CD4-positive, alpha-beta T cell (primary cell): ENCODE measurements at regions not wholly inside any gene's neighbourhood (a gene's known extent, or its start where the extent isn't known, plus 50 kb on each side); places are given as distances from the start of the nearest gene placed in this dataset.

Experiments used
- ATAC-seq: fragments of 200-7000 bp; cut with Tn5 transposase; one replicate; pipeline ENCODE4 v1.10.0; 2022; ENCODE audit warnings: mild to moderate bottlenecking; ENCODE audit not compliant: poor library complexity
- CTCF ChIA-PET: fragments of 350-600 bp; sonication (Branson Sonifier 250); formaldehyde crosslinking; loops from one replicate; lab custom pipeline; 2021; ENCODE audit warnings: antibody characterized with exemption, inconsistent platforms; lab: Charles Lee
- POLR2A ChIA-PET: fragments of 350-600 bp; sonication (Branson Sonifier 250); formaldehyde crosslinking; loops from one replicate; lab custom pipeline; 2021; ENCODE audit warnings: antibody characterized with exemption, inconsistent platforms; lab: Charles Lee
- DNase-seq, 14 experiments: peaks; one replicate each; pipeline ENCODE4 v3.0.0-alpha.2; 2013 to 2020; ENCODE audit warnings: mixed read lengths in 2 of 14
- H3K27ac ChIP-seq, 2 donors: one replicate each; pipeline versions ENCODE4 v1.5.1 to v1.7.0; 2013; ENCODE audit warnings: low read length in 2 of 2, low read depth in 1 of 2, mild to moderate bottlenecking in 1 of 2
- H3K27me3 ChIP-seq, 2 experiments: 1 replicate in 1 of 2; 2 replicates in 1 of 2; pipeline versions ENCODE4 v1.6.1 to v1.7.0; 2013; ENCODE audit warnings: low read length in 2 of 2, control low read depth in 1 of 2, mild to moderate bottlenecking in 1 of 2, moderate library complexity in 1 of 2; ENCODE audit not compliant: insufficient read depth in 2 of 2, control insufficient read depth in 1 of 2
- H3K36me3 ChIP-seq: one replicate; pipeline ENCODE4 v1.6.1; 2013; ENCODE audit warnings: low read length, control low read depth; ENCODE audit not compliant: insufficient read depth
- H3K4me1 ChIP-seq: one replicate; pipeline ENCODE4 v1.6.1; 2013; ENCODE audit warnings: low read length, control low read depth; ENCODE audit not compliant: insufficient read depth
- H3K4me3 ChIP-seq: one replicate; pipeline ENCODE4 v1.5.1; 2013; ENCODE audit warnings: mild to moderate bottlenecking, low read length, moderate library complexity
- H3K9me3 ChIP-seq, 2 experiments: 1 replicate in 1 of 2; 2 replicates in 1 of 2; pipeline versions ENCODE4 v1.6.1 to v1.7.0; 2013; ENCODE audit warnings: low read length in 2 of 2, mild to moderate bottlenecking in 2 of 2, control low read depth in 1 of 2, moderate library complexity in 1 of 2; ENCODE audit not compliant: control insufficient read depth in 1 of 2, insufficient read depth in 1 of 2
- H3K27ac Mint-ChIP-seq: one replicate; pipeline ENCODE4 v1.8.0; 2020; ENCODE audit warnings: mixed read lengths
- H3K27me3 Mint-ChIP-seq: one replicate; pipeline ENCODE4 v1.8.0; 2021; ENCODE audit warnings: mixed read lengths
- H3K36me3 Mint-ChIP-seq: one replicate; pipeline ENCODE4 v1.8.0; 2021; ENCODE audit warnings: low read depth, mixed read lengths
- H3K4me1 Mint-ChIP-seq: one replicate; pipeline ENCODE4 v1.8.0; 2021; ENCODE audit warnings: low read depth, mixed read lengths
- H3K4me3 Mint-ChIP-seq: one replicate; pipeline ENCODE4 v1.8.0; 2020; ENCODE audit warnings: mild to moderate bottlenecking, mixed read lengths
- H3K9me3 Mint-ChIP-seq: one replicate; pipeline ENCODE4 v1.8.0; 2020; ENCODE audit warnings: mixed read lengths
- intact Hi-C, 2 experiments: fragments of 100-400 bp; cut with DNase I in 1 of 2; cut with micrococcal nuclease in 1 of 2; formaldehyde crosslinking; loops; one replicate each; pipeline versions ENCODE4 v1.15.1 to v1.9.0; 2023 to 2025; cut with DNase I, micrococcal nuclease
- TF ChIP-seq, protein P1 (sequence below): fragments of 200-600 bp; IDR thresholded peaks from one replicate; pipeline ENCODE4 v1.8.0; 2022; ENCODE audit warnings: antibody characterized with exemption, mild to moderate bottlenecking

DNA sequence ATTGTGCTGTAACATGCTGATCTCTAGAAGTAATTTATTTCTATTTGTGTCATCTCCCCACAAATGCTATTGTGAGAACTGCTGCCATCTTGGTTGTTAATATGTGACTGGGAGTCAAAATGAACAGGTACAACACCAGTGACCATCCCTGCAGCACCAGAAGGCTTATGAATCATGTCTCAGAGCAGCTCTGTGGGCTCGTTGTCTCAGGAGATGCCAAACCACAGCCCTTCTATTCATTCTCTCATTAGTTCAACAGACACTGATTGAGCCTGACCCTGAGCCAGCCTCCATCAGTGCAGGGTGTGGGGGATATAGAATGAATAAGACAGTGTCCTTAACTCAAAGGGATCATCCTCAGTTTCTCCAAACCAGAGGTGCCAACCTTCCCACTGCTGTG is 92.5 kb downstream of the UTP18 start:
- ATAC-seq (no peak), DNase-seq (no peak)
- Histone ChIP-seq H3K9me3 (no peaks in the 10 kb centered on the region), H3K4me3 (no peak overlapping the region), H3K27ac (no peak overlapping the region), H3K36me3 (no peaks in the 10 kb centered on the region), H3K4me1 (no peaks in the 10 kb centered on the region), H3K27me3 (peaks cover 0 to 4% of the 10 kb centered on the region in 2 experiments)
- Mint-ChIP-seq H3K4me1 (no peaks in the 10 kb centered on the region), H3K9me3 (no peaks in the 10 kb centered on the region), H3K4me3 (no peak overlapping the region), H3K27me3 (peaks cover 47% of the 10 kb centered on the region), H3K36me3 (no peaks in the 10 kb centered on the region), H3K27ac (no peak overlapping the region)
- intact Hi-C loops: no loop called here
- POLR2A ChIA-PET: interaction anchor here (0.7 kb wide), 1 partner anchor 37 kb away, joined by 3 read pairs; no protein-coding TSS in a partner anchor
- TF ChIP-seq, protein P1, sequence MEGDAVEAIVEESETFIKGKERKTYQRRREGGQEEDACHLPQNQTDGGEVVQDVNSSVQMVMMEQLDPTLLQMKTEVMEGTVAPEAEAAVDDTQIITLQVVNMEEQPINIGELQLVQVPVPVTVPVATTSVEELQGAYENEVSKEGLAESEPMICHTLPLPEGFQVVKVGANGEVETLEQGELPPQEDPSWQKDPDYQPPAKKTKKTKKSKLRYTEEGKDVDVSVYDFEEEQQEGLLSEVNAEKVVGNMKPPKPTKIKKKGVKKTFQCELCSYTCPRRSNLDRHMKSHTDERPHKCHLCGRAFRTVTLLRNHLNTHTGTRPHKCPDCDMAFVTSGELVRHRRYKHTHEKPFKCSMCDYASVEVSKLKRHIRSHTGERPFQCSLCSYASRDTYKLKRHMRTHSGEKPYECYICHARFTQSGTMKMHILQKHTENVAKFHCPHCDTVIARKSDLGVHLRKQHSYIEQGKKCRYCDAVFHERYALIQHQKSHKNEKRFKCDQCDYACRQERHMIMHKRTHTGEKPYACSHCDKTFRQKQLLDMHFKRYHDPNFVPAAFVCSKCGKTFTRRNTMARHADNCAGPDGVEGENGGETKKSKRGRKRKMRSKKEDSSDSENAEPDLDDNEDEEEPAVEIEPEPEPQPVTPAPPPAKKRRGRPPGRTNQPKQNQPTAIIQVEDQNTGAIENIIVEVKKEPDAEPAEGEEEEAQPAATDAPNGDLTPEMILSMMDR: no peak
- CTCF ChIA-PET: no interaction called here

DNA sequence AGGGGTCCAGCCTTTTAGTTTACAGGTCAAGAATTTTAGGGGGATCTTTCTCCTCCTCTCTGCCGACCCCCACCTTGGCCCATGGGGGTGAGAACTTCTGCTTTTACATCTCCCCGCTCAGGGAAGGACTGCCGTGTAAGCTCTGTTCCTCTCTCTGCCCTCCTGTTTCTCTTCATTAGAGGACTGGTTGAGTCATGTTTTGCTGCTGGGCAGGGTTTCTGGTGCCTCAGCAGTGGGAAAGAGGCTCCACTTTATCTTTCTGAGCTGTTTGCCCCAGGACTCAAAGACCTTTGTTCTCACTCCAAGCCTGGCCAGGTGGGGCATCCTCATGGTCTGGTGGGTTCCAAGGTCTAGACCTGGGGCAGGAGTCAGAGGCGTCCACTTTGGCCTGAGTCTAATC is 93.0 kb downstream of the UTP18 start:
- Histone ChIP-seq H3K4me1 (no peaks in the 10 kb centered on the region), H3K9me3 (no peaks in the 10 kb centered on the region), H3K36me3 (no peaks in the 10 kb centered on the region), H3K27ac (no peak overlapping the region), H3K4me3 (no peak overlapping the region), H3K27me3 (peaks cover 0 to 4% of the 10 kb centered on the region in 2 experiments)
- DNase-seq (no peak), ATAC-seq (no peak)
- no peaks in the 10 kb centered on the region for H3K9me3 Mint-ChIP-seq
- H3K27me3 Mint-ChIP-seq: peaks cover 46% of the 10 kb centered on the region
- no peaks in the 10 kb centered on the region for H3K4me1 Mint-ChIP-seq
- no peak overlapping the region for H3K27ac Mint-ChIP-seq
- intact Hi-C loops: no loop called here
- H3K4me3 Mint-ChIP-seq: no peak overlapping the region
- CTCF ChIA-PET: no interaction called here
- H3K36me3 Mint-ChIP-seq: no peaks in the 10 kb centered on the region
- POLR2A ChIA-PET: no interaction called here
- TF ChIP-seq, protein P1: no peak

DNA sequence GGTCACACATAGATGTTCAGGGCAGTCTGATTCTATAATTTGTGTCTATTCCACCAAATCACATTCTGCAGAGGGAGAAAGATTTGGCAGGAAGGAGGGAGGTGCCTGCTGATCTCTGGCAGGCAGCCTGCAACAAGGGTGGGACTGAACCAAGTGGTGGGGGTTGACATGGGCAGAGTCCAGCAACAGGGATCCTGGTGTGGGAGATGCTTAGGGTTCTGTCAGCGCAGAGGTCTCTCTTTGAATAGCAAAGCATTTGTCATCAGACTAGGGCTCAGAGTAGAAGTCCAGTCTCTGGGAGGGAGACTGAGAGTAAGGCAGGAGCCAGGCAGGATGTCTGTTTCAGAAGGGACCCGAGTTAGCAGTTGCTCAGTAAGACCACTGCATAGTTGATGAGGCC is 94.6 kb downstream of the UTP18 start:
- intact Hi-C loops: no loop called here

More for the DNA sequence above, 94.6 kb downstream of the UTP18 start:
- Histone ChIP-seq H3K4me1 (no peaks in the 10 kb centered on the region), H3K4me3 (no peak overlapping the region), H3K36me3 (no peaks in the 10 kb centered on the region), H3K27me3 (peaks cover 0 to 4% of the 10 kb centered on the region in 2 experiments), H3K27ac (no peak overlapping the region), H3K9me3 (no peaks in the 10 kb centered on the region)
- ChIA-PET POLR2A (no interaction called here), CTCF (no interaction called here)
- no peak for ATAC-seq
- Mint-ChIP-seq H3K4me3 (no peak overlapping the region), H3K36me3 (no peaks in the 10 kb centered on the region), H3K4me1 (no peaks in the 10 kb centered on the region), H3K9me3 (no peaks in the 10 kb centered on the region), H3K27me3 (peaks cover 43% of the 10 kb centered on the region), H3K27ac (no peak overlapping the region)
- no peak for DNase-seq
- TF ChIP-seq, protein P1: no peak
